HTR-8/SVneo (cell line): ENCODE measurements at regions not wholly inside any gene's neighbourhood (a gene's known extent, or its start where the extent isn't known, plus 50 kb on each side); places are given as distances from the start of the nearest gene placed in this dataset.
"Not testable (repeated sequence)": the region's sequence is repeated elsewhere in the genome, so short reads cannot be mapped to it uniquely, and the experiment has no call there.

ENCODE experiments used
- DNase-seq: peaks from one replicate; pipeline ENCODE4 v3.0.0; 2011; ENCODE audit warnings: low spot score, mixed read lengths; ENCODE audit not compliant: insufficient read length
- FAIRE-seq: peaks from 2 replicates; lab custom pipeline; 2011; peaks lifted over from hg19 to GRCh38; lab: Jason Lieb, UNC

DNA sequence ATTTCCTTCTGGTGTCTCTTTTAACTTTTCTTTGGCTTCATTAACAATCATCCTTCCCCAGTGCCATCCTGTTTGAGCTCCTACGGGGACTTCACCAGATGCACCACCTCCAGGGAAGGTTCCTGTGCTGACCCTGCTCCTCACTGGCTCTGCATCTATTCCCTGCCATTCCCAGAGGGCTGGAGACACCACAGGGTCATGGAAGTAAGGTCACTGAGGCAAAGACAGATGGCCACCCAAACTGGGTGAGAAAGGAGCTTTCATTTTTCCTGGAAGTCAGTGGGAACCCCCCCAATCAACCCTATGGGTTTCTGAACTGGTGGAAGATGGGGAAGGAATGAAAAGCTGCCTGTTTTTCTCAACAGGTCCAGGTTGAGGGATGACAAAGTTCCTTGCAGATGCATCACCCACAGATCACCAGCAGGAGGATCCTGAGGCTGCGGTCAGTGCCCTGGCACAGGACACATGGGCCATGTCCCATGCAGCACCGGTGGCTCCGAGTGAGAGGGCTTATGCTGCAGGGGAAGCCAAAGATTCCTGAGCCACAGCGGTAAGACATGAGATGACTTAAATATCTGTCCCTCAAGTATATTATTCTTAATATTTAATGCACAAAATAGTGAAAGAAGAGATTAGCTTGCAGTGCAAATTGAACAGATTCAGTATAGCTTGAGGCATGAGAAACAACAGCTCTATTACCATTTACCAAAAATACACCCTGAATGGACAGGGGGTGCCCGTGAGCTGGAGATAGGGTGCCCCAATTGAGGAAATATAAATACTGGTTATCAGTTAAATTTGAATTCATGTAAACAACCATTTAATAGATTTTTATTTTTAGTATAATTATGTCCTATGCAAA, 73.0 kb upstream of the VPREB1 start:
- peak; percentile 6 for DNase-seq

GRCh38 chr22:22169923-22170322, 74.7 kb upstream of the VPREB1 start:
- no peak for DNase-seq
- FAIRE-seq: no peak

More for the DNA sequence above, 73.0 kb upstream of the VPREB1 start:
- FAIRE-seq: no peak

GRCh38 chr22:22168941-22169867, 75.4 kb upstream of the VPREB1 start:
- no peak for FAIRE-seq
- DNase-seq: no peak

GRCh38 chr22:22168190-22168940, 76.2 kb upstream of the VPREB1 start:
- DNase-seq: peak; percentile 3
- no peak for FAIRE-seq

DNA sequence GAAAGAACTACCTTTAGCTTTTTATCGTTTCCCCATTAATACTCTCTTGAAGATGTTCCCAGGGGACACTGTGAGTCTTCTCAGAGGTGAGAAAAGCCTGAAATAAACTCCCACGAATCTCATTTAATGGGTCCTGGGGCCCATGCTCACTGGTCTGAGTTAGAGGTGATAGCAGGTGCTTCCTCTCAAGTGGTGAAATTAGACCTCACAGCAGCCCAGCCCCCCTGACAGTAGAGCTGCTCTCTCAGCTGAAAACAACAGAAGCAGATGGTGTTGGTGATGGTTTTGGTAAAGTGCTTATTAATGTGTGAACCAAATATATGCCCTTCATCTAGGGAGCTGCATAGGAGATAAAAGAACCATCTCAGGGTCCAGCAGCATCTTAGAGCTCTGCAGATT, 76.8 kb upstream of the VPREB1 start:
- no peak for FAIRE-seq
- no peak for DNase-seq

GRCh38 chr22:22166941-22167713, 77.5 kb upstream of the VPREB1 start:
- DNase-seq (no peak), FAIRE-seq (no peak)

DNA sequence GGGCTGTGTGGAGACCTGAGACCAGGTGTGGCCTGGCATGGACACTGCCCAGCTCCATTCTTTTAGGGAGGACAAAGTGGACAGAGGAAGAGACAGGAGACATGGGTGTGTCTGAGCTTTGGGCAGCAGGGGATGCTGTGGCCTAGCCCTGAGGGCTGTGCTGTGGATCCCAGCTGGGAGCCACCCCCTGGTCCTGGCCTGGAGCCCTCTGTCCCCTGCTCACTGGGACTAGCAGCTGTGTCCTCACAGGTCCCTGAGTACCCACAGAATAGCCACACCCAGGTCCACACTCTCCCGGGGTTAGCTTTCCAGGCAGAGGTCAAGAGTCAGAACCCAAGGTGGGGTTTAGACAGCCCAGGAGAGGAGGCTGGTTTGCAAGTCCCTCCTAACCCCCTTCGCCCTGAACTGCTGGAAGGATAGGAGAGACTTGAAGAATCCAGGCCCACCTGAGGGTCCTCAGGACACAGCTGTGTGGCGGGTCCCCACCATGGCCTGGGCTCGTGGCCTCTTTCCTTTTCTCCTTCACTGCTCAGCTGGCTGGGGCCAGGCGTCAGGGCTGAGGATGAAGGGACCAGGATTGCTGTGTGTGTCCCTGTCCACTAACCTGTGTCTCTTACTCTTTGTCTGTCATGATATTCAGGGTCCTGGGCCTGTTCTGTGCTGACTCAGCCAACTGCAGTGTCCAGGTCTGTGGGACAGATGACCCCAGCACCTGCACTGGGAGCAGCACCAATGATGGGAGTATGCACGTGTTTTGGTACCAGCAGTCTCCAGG, 78.5 kb upstream of the VPREB1 start:
- FAIRE-seq: no peak

DNA sequence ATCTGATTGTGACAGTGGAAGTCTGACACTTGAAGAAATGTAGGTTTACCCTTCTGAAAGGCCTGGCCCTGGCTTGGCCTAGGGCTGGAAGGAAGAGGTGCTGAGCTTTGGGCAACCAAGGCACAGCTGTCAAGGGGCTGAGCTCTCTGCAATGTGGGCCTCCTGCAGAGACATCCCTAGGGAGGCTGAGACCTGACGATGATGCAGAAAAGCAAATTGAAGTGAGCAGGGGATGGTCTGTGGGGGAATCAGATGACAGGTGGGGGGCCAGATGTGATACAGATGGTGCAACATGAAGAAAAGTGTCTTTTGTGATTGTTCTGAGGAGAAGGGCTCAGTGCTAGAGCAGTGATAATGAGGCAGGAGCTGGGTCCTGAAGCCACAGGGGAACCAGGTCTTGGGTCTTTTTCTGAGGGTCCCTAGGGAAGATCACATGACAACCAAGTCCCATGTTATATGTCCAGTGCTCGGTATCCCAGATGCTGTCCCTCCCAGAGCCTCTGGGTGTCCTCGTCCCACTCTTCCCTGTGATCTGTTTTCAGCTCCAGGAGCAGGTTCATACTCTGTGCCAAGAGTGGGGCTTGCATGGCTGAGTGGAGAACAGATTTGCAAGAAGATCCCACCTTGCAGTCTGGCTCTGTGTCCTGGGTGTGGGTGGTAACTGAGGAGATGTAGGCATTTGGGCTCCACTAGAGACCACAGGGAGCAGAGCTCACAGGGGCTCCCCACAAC, 79.9 kb upstream of the VPREB1 start:
- no peak for FAIRE-seq
- DNase-seq: no peak

More for the DNA sequence above, 78.5 kb upstream of the VPREB1 start:
- DNase-seq: no peak

- DNase-seq (no peak), FAIRE-seq (no peak)
Measured at GRCh38 chr22:22161924-22162851, 82.4 kb upstream of the VPREB1 start.

- not testable (repeated sequence) for FAIRE-seq, DNase-seq
Measured at GRCh38 chr22:22160768-22161167, 83.8 kb upstream of the VPREB1 start.

DNA sequence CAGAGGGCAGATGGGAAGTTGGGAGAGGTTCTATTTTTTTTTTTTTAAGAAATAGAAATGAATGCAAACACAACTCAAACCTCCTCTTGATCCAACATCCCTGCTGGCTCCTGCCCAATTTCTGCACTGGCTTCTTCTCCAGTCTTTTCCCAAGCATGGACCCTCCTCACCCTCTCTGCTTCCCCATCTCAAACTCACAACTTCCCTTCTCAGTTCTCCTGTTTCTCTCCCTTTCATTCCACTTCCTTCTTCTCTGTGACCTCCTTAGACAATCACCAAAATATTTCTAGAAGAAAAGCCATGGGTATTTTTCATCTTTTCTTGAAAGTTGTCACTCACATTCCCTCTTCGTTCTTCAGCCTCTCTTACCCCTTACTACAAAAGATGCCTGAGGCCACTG, 85.2 kb upstream of the VPREB1 start:
- no peak for DNase-seq
- FAIRE-seq: no peak

- FAIRE-seq: no peak
Measured at GRCh38 chr22:22158965-22159364, 85.6 kb upstream of the VPREB1 start.

GRCh38 chr22:22158207-22158816, 86.3 kb upstream of the VPREB1 start:
- FAIRE-seq (no peak), DNase-seq (no peak)

More at GRCh38 chr22:22158965-22159364, 85.6 kb upstream of the VPREB1 start:
- no peak for DNase-seq

DNA sequence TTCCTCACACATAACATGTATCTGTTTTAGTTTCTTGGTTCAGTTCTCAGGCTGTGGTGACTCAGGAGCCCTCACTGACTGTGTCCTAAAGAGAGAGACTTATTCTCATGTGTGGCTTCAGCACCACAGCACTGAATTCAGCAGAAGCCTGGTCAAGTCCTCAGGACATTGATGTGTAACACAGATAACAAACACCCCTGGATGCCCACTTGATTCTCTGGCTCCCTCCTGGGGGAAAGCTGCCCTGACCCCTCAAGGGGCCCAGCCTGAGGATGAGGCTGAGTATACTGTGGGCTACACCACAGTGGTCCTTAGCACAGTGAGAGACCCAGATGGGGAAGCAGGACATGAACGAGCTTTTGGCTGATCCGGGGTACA, 87.2 kb upstream of the VPREB1 start:
- FAIRE-seq: no peak

GRCh38 chr22:22156716-22157347, 87.8 kb upstream of the VPREB1 start:
- FAIRE-seq: no peak
- DNase-seq: peak; percentile 39

More for the DNA sequence above, 87.2 kb upstream of the VPREB1 start:
- DNase-seq: no peak

GRCh38 chr22:22156348-22156715, 88.3 kb upstream of the VPREB1 start:
- no peak for FAIRE-seq
- DNase-seq: no peak
